K562 (cell line): ENCODE measurements at regions not wholly inside any gene's neighbourhood (a gene's known extent, or its start where the extent isn't known, plus 50 kb on each side); places are given as distances from the start of the nearest gene placed in this dataset.

Source experiments
- ATAC-seq: fragments of 200-7000 bp; cut with Tn5 transposase; 3 replicates; pipeline ENCODE4 v1.9.1; 2020; ENCODE audit warnings: moderate library complexity
- BruUV-seq: library from RNA; stranded (reverse); fragments of 400-500 nt; replicated peaks from 2 replicates; lab custom pipeline; 2021; lab: Mats Ljungman, UMichigan
- CTCF ChIA-PET: fragments of 300-600 bp; formaldehyde crosslinking; extraction: SDS; loops from one replicate; lab custom pipeline; 2021; ENCODE audit warnings: low intra/inter-chr PET ratio; lab: Yijun Ruan, JAX
- POLR2A ChIA-PET: fragments of 300-600, 350-650 bp; sonication (Branson Sonifier 250); formaldehyde crosslinking; extraction: SDS; loops from one replicate; lab custom pipeline; 2021; ENCODE audit warnings: antibody characterized with exemption, inconsistent platforms; lab: Yijun Ruan, JAX
- DNase-seq, 4 experiments: peaks; one replicate each; pipeline versions ENCODE4 v3.0.0 to v3.0.0-alpha.2; 2011 to 2018; ENCODE audit warnings: low spot score in 3 of 4, mixed read lengths in 3 of 4; ENCODE audit errors: extremely low read depth in 1 of 4
- FAIRE-seq: peaks from 2 replicates; lab custom pipeline; 2011; peaks lifted over from hg19 to GRCh38; lab: Jason Lieb, UNC
- H2AFZ ChIP-seq: 2 replicates; pipeline ENCODE4 v1.6.0; 2011; ENCODE audit warnings: low read depth, low read length, control low read depth, inconsistent platforms
- H3K27ac ChIP-seq: fragments of 200-600 bp; 3 replicates; pipeline ENCODE4 v1.8.0; 2011; ENCODE audit warnings: low read depth, mild to moderate bottlenecking, control low read depth, inconsistent platforms, low read length, moderate library complexity, mixed read lengths; ENCODE audit errors: extremely low read depth
- H3K27me3 ChIP-seq, 2 experiments: fragments of 300-600 bp in 1 of 2; 2 replicates in 1 of 2; 3 replicates in 1 of 2; pipeline versions ENCODE4 v1.6.0 to v1.8.0; 2011; ENCODE audit warnings: inconsistent platforms in 2 of 2, low read length in 2 of 2, mild to moderate bottlenecking in 1 of 2, mixed read lengths in 1 of 2, moderate library complexity in 1 of 2; ENCODE audit not compliant: control insufficient read depth in 2 of 2, insufficient read depth in 2 of 2
- H3K36me3 ChIP-seq: fragments of 300-600 bp; 3 replicates; pipeline ENCODE4 v1.8.0; 2011; ENCODE audit warnings: mild to moderate bottlenecking, low read length, inconsistent platforms; ENCODE audit not compliant: control insufficient read depth, insufficient read depth
- H3K4me1 ChIP-seq, 2 experiments: fragments of 200-600 bp in 1 of 2; replicated peaks in 1 of 2; 2 replicates in 1 of 2; 3 replicates in 1 of 2; pipeline versions ENCODE4 v1.5.1 to v1.8.0; 2011; ENCODE audit warnings: inconsistent platforms in 2 of 2, low read length in 2 of 2, mild to moderate bottlenecking in 1 of 2, mixed read lengths in 1 of 2, moderate library complexity in 1 of 2; ENCODE audit not compliant: control insufficient read depth in 2 of 2, insufficient read depth in 2 of 2
- H3K4me2 ChIP-seq: 2 replicates; pipeline ENCODE4 v1.6.1; 2011; ENCODE audit warnings: low read length, control low read depth, inconsistent platforms, mixed read lengths; ENCODE audit not compliant: insufficient read depth
- H3K4me3 ChIP-seq: fragments of 200-600 bp; sonication (generic), shearing (Covaris generic); 2 replicates; pipeline ENCODE4 v1.5.1; 2016; ENCODE audit warnings: control low read depth, inconsistent platforms
- H3K79me2 ChIP-seq: fragments of 200-600 bp; 3 replicates; pipeline ENCODE4 v1.8.0; 2011; ENCODE audit warnings: low read length, inconsistent platforms; ENCODE audit not compliant: control insufficient read depth, insufficient read depth
- H3K9ac ChIP-seq, 2 experiments: 2 replicates each; pipeline versions ENCODE4 v1.6.0 to v1.6.1; 2011; ENCODE audit warnings: low read depth in 2 of 2, low read length in 2 of 2, control low read depth in 1 of 2, inconsistent platforms in 1 of 2, mild to moderate bottlenecking in 1 of 2, mixed read lengths in 1 of 2; ENCODE audit not compliant: insufficient read depth in 1 of 2
- H3K9me1 ChIP-seq: one replicate; pipeline ENCODE4 v1.6.0; 2011; ENCODE audit warnings: inconsistent platforms, mild to moderate bottlenecking, low read length, moderate library complexity; ENCODE audit not compliant: control insufficient read depth, insufficient read depth
- H3K9me3 ChIP-seq: replicated peaks from 2 replicates; pipeline ENCODE4 v1.5.1; 2011; ENCODE audit warnings: low read depth, low read length, inconsistent platforms; ENCODE audit not compliant: control insufficient read depth, insufficient read depth
- H4K20me1 ChIP-seq: replicated peaks from 2 replicates; pipeline ENCODE4 v1.6.1; 2011; ENCODE audit warnings: low read length, inconsistent platforms, mixed read lengths; ENCODE audit not compliant: control insufficient read depth, insufficient read depth
- ARHGAP35 ChIP-seq: fragments of 450-650 bp; IDR thresholded peaks from 2 replicates; pipeline ENCODE4 v1.6.1; 2018; ENCODE audit not compliant: partially characterized antibody
- CHCHD3 ChIP-seq: fragments of 250-450 bp; sonication (Bioruptor Pico); IDR thresholded peaks from 2 replicates; pipeline ENCODE4 v2.1.2; 2022; ENCODE audit warnings: mild to moderate bottlenecking
- HDAC8 ChIP-seq: fragments of 450-650 bp; IDR thresholded peaks from 2 replicates; pipeline ENCODE4 v1.6.1; 2016; ENCODE audit warnings: mild to moderate bottlenecking, missing genetic modification characterization, moderate library complexity, missing compliant biosample characterization
- HINFP ChIP-seq: fragments of 450-650 bp; conservative IDR thresholded peaks from 2 replicates; pipeline ENCODE4 v1.6.1; 2016; ENCODE audit warnings: missing genetic modification characterization, low read depth, mild to moderate bottlenecking, control low read depth, missing compliant biosample characterization
- NFXL1 ChIP-seq: fragments of 450-650 bp; formaldehyde crosslinking; IDR thresholded peaks from 2 replicates; pipeline ENCODE4 v1.4.0; 2021; ENCODE audit warnings: mild to moderate bottlenecking
- NR2C1 ChIP-seq, 2 experiments: fragments of 450-650 bp; IDR thresholded peaks; 2 replicates each; pipeline ENCODE4 v1.6.1; 2017; ENCODE audit warnings: mild to moderate bottlenecking in 2 of 2, antibody characterized with exemption in 1 of 2, inconsistent platforms in 1 of 2, missing compliant biosample characterization in 1 of 2, missing genetic modification characterization in 1 of 2
- NR4A1 ChIP-seq, 2 experiments: fragments of 250-450 bp in 1 of 2; fragments of 450-650 bp in 1 of 2; sonication (Bioruptor Pico) in 1 of 2; IDR thresholded peaks; 2 replicates each; pipeline versions ENCODE4 v1.4.0 to v1.6.1; 2016 to 2020; ENCODE audit warnings: mild to moderate bottlenecking in 2 of 2, missing compliant biosample characterization in 1 of 2, missing genetic modification characterization in 1 of 2, moderate library complexity in 1 of 2
- PRMT5 ChIP-seq: sonication (generic); formaldehyde crosslinking; IDR thresholded peaks from 2 replicates; pipeline ENCODE4 v1.5.0; 2020; ENCODE audit warnings: missing genetic modification reagents
- SRSF1 ChIP-seq: fragments of 200-400 bp; formaldehyde crosslinking; IDR thresholded peaks from 2 replicates; pipeline ENCODE4 v1.6.1; 2017; ENCODE audit warnings: mild to moderate bottlenecking, low read depth, low read length, moderate library complexity
- TARDBP ChIP-seq: fragments of 450-650 bp; IDR thresholded peaks from 2 replicates; pipeline ENCODE4 v1.6.1; 2016
- ZBTB12 ChIP-seq: fragments of 250-450 bp; sonication (Bioruptor Pico); IDR thresholded peaks from 2 replicates; pipeline ENCODE4 v1.4.0; 2020
- ZNF232 ChIP-seq: sonication (generic); formaldehyde crosslinking; IDR thresholded peaks from 2 replicates; pipeline ENCODE4 v1.8.0; 2022; ENCODE audit warnings: mild to moderate bottlenecking, missing genetic modification reagents
- ZNF699 ChIP-seq: fragments of 250-450 bp; sonication (Bioruptor Pico); IDR thresholded peaks from 2 replicates; pipeline ENCODE4 v1.8.0; 2021; ENCODE audit warnings: mild to moderate bottlenecking, moderate library complexity; ENCODE audit not compliant: insufficient replicate concordance
- WGBS: fragments of 100-300 bp; shearing (Covaris generic); methylation state at CpG from one replicate; pipeline ENCODE4 v1.1.6; 2016; ENCODE audit warnings: low coverage, mixed read lengths; ENCODE audit not compliant: insufficient coverage; ENCODE audit errors: missing lambda C conversion rate; 5-methylcytosine and 5-hydroxymethylcytosine counted together
- in situ Hi-C: fragments of 300-500 bp; cut with MboI; formaldehyde crosslinking; loops from 4 replicates; pipeline ENCODE4 v1.15.0; 2018; ENCODE audit warnings: inconsistent platforms, mixed read lengths
- intact Hi-C: fragments of 100-400 bp; cut with micrococcal nuclease; formaldehyde crosslinking; loops from 2 replicates; pipeline ENCODE4 v1.14.2; 2022

- Histone ChIP-seq H4K20me1 (no peaks in the 10 kb centered on the region), H3K79me2 (no peaks in the 10 kb centered on the region), H3K9me1 (no peaks in the 10 kb centered on the region), H3K4me1 (no peaks in the 10 kb centered on the region), H3K4me2 (no peak overlapping the region), H3K9me3 (no peaks in the 10 kb centered on the region), H3K27ac (no peak overlapping the region), H3K4me3 (no peak overlapping the region), H3K9ac (no peak overlapping the region), H3K36me3 (no peaks in the 10 kb centered on the region)
- in situ Hi-C loops: no loop called here
- POLR2A ChIA-PET: no interaction called here
- intact Hi-C loops: no loop called here
- CTCF ChIA-PET: no interaction called here
- BruUV-seq: no TSS peak
- ATAC-seq (no peak), FAIRE-seq (no peak)
- 0% methylated on average over 3 of the region's 3 CpGs for WGBS
- TF ChIP-seq HDAC8 (tag) (no peak), ZBTB12 (no peak), HINFP (no peak), SRSF1 (no peak), PRMT5 (CRISPR knock-in tag) (no peak), ZNF232 (no peak), NR2C1 (IDR thresholded peaks at IDR 0.05) (no peak), NR2C1 (tag; IDR thresholded peaks at IDR 0.05) (no peak), NR4A1 (CRISPR knock-in tag; IDR thresholded peaks at IDR 0.05) (no peak), NR4A1 (tag; IDR thresholded peaks at IDR 0.05) (no peak), NFXL1 (CRISPR knock-in tag) (no peak), ZNF699 (CRISPR knock-in tag) (no peak), ARHGAP35 (no peak), TARDBP (no peak), CHCHD3 (CRISPR knock-in tag) (no peak)
- TF ChIP-seq, all 486 proteins: peak for 0
- Histone ChIP-seq H3K27me3 (no peaks in the 10 kb centered on the region), H2AFZ (no peak overlapping the region)
- DNase-seq: no peak
Observed at GRCh38 chr10:108346066-108346465, 1181.6 kb upstream of the SORCS1 start.
